GM12878 (cell line): ENCODE measurements at regions not wholly inside any gene's neighbourhood (a gene's known extent, or its start where the extent isn't known, plus 50 kb on each side); places are given as distances from the start of the nearest gene placed in this dataset.

Experiments
- FOXK2 ChIP-seq: fragments of 450-650 bp; IDR thresholded peaks from 2 replicates; pipeline ENCODE4 v1.6.1; 2017; ENCODE audit warnings: mild to moderate bottlenecking, moderate library complexity
- NKRF ChIP-seq: fragments of 450-650 bp; conservative IDR thresholded peaks from 2 replicates; pipeline ENCODE4 v1.6.1; 2017; ENCODE audit warnings: mild to moderate bottlenecking, moderate library complexity
- NRF1 ChIP-seq: conservative IDR thresholded peaks from 2 replicates; pipeline ENCODE4 v1.6.1; 2011; ENCODE audit warnings: mild to moderate bottlenecking, low read depth, low read length, improper control_type of control experiment
- POLR2A ChIP-seq: IDR thresholded peaks from 2 replicates; pipeline ENCODE4 v1.6.1; 2011; ENCODE audit warnings: low read depth, mild to moderate bottlenecking, low read length
- STAT3 ChIP-seq: IDR thresholded peaks from 2 replicates; pipeline ENCODE4 v1.6.1; 2011; ENCODE audit warnings: low read depth, low read length, improper control_type of control experiment
- TF ChIP-seq, protein P1 (sequence below), 3 experiments: IDR thresholded peaks in 2 of 3; conservative IDR thresholded peaks in 1 of 3; 2 replicates each; pipeline ENCODE4 v1.5.1; 2011; ENCODE audit warnings: low read depth in 3 of 3, low read length in 3 of 3, mild to moderate bottlenecking in 3 of 3, control low read depth in 2 of 3, moderate library complexity in 2 of 3, inconsistent platforms in 1 of 3, mixed read lengths in 1 of 3; ENCODE audit not compliant: control insufficient read depth in 2 of 3, insufficient read depth in 1 of 3; ENCODE audit errors: extremely low read depth in 1 of 3

DNA sequence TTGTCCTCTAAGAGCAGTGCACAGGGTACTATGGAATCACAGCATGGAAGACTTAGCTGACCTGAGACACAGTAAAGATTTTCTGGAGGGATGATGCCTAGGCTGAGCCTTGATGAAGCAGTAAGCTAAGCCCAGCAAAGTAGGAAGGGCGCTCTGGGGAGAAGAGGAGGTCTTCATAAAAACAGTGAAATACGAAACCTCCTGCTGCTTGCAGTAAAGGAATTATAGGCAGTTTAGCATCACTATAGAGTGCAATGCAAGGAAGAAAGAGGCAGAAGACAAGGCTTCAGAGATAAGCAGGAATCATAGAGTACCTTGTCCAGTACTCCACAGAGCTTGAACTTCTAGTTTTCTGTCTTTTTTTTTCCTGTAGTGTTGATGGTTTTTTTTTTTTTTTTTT lies 555.7 kb upstream of the CADM1 start:
- TF ChIP-seq, protein P1, sequence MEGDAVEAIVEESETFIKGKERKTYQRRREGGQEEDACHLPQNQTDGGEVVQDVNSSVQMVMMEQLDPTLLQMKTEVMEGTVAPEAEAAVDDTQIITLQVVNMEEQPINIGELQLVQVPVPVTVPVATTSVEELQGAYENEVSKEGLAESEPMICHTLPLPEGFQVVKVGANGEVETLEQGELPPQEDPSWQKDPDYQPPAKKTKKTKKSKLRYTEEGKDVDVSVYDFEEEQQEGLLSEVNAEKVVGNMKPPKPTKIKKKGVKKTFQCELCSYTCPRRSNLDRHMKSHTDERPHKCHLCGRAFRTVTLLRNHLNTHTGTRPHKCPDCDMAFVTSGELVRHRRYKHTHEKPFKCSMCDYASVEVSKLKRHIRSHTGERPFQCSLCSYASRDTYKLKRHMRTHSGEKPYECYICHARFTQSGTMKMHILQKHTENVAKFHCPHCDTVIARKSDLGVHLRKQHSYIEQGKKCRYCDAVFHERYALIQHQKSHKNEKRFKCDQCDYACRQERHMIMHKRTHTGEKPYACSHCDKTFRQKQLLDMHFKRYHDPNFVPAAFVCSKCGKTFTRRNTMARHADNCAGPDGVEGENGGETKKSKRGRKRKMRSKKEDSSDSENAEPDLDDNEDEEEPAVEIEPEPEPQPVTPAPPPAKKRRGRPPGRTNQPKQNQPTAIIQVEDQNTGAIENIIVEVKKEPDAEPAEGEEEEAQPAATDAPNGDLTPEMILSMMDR (IDR thresholded peaks at IDR 0.05 in 2 of 3, conservative IDR thresholded peaks at IDR 0.05 in 1 of 3; ENCODE audit: control insufficient read depth in 2 of 3, extremely low read depth in 1 of 3, insufficient read depth in 1 of 3, low read depth in 3 of 3, low read length in 3 of 3), result no peak
- no peak for TF ChIP-seq POLR2A
- TF ChIP-seq NKRF, result no peak
- TF ChIP-seq STAT3, result no peak
- no peak for TF ChIP-seq NRF1
- no peak for TF ChIP-seq FOXK2
